ENCODE measurements at regions not wholly inside any gene's neighbourhood (a gene's known extent, or its start where the extent isn't known, plus 50 kb on each side); places are given as distances from the start of the nearest gene placed in this dataset.

DNA sequence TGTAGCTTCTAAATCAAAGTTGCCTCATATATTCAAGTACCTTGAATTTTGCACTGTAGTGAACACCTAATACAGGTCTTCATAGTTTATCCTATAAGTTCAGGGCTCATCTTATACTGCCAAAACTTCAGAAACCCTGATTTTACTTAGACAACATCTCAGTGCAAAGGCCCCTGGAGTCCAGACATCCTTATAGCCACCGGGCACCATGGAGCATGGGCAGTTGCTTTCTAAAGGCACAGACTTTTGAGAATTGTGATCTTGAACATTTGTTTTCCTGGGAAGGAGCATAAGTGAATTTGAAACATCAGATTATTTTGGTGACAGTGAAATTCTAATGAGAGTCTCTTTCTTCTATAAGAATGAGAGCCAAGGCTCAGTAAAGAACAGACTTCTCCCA, 292.3 kb downstream of the CYRIA start:
- no peaks in the 10 kb centered on the region for H3K27me3 Mint-ChIP-seq
- CTCF ChIA-PET = no interaction called here

DNA sequence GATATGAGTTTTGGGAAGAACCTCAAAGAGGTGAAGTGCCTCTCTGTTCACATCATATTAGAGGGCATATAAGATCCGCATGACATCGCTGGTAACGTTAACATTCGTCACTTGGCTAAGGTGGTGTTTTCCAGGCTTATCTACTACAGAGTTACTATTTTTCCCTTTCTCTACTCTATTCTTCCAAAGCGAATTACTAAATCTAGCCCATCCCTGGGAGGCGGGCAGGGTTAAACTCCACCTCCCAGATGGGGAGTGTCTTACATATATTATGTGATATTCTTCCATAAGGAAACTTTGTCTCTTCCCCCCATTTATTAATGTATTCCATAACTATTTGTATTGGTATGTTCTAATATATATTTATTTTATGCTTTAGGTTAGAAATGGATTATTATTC, 293.9 kb downstream of the CYRIA start:
- no peaks in the 10 kb centered on the region for H3K27me3 Mint-ChIP-seq
- H3K9me3 Mint-ChIP-seq = no peaks in the 10 kb centered on the region
- no peaks in the 10 kb centered on the region for H3K36me3 Mint-ChIP-seq (ENCODE audit: low read depth)
- H3K9me3 ChIP-seq (ENCODE audit: control insufficient read depth in 1 of 2, insufficient read depth in 1 of 2, low read length in 2 of 2) = no peaks in the 10 kb centered on the region
- H3K4me3 ChIP-seq (ENCODE audit: low read length) = no peak overlapping the region
- no peaks in the 10 kb centered on the region for H3K4me1 Mint-ChIP-seq (ENCODE audit: low read depth)
- ATAC-seq (ENCODE audit: poor library complexity) = no peak
- POLR2A ChIA-PET = no interaction called here
- DNase-seq = no peak
- H3K4me1 ChIP-seq (ENCODE audit: insufficient read depth, low read length) = no peaks in the 10 kb centered on the region
- no peak overlapping the region for H3K27ac Mint-ChIP-seq
- CTCF ChIA-PET = interaction anchor here (1.2 kb wide), 1 partner anchor 15 kb away, joined by 3 read pairs; no protein-coding TSS in a partner anchor
- no peak overlapping the region for H3K4me3 Mint-ChIP-seq
- H3K36me3 ChIP-seq (ENCODE audit: insufficient read depth, low read length) = no peaks in the 10 kb centered on the region
- intact Hi-C loops (cut with DNase I, micrococcal nuclease) = no loop called here
- TF ChIP-seq, protein P1, sequence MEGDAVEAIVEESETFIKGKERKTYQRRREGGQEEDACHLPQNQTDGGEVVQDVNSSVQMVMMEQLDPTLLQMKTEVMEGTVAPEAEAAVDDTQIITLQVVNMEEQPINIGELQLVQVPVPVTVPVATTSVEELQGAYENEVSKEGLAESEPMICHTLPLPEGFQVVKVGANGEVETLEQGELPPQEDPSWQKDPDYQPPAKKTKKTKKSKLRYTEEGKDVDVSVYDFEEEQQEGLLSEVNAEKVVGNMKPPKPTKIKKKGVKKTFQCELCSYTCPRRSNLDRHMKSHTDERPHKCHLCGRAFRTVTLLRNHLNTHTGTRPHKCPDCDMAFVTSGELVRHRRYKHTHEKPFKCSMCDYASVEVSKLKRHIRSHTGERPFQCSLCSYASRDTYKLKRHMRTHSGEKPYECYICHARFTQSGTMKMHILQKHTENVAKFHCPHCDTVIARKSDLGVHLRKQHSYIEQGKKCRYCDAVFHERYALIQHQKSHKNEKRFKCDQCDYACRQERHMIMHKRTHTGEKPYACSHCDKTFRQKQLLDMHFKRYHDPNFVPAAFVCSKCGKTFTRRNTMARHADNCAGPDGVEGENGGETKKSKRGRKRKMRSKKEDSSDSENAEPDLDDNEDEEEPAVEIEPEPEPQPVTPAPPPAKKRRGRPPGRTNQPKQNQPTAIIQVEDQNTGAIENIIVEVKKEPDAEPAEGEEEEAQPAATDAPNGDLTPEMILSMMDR (IDR thresholded peaks at IDR 0.05) = no peak
- no peak overlapping the region for H3K27ac ChIP-seq (ENCODE audit: low read depth in 1 of 2, low read length in 2 of 2)
- H3K27me3 ChIP-seq (ENCODE audit: control insufficient read depth in 1 of 2, insufficient read depth in 2 of 2, low read length in 2 of 2) = no peaks in the 10 kb centered on the region

More for the DNA sequence above, 292.3 kb downstream of the CYRIA start:
- Mint-ChIP-seq H3K27ac (no peak overlapping the region), H3K4me1 (ENCODE audit: low read depth) (no peaks in the 10 kb centered on the region), H3K9me3 (no peaks in the 10 kb centered on the region), H3K4me3 (no peak overlapping the region), H3K36me3 (ENCODE audit: low read depth) (no peaks in the 10 kb centered on the region)
- POLR2A ChIA-PET = no interaction called here
- intact Hi-C loops (cut with DNase I, micrococcal nuclease) = no loop called here
- no peak for ATAC-seq (ENCODE audit: poor library complexity)
- Histone ChIP-seq H3K27me3 (ENCODE audit: control insufficient read depth in 1 of 2, insufficient read depth in 2 of 2, low read length in 2 of 2) (no peaks in the 10 kb centered on the region), H3K9me3 (ENCODE audit: control insufficient read depth in 1 of 2, insufficient read depth in 1 of 2, low read length in 2 of 2) (no peaks in the 10 kb centered on the region), H3K4me3 (ENCODE audit: low read length) (no peak overlapping the region), H3K27ac (ENCODE audit: low read depth in 1 of 2, low read length in 2 of 2) (no peak overlapping the region), H3K36me3 (ENCODE audit: insufficient read depth, low read length) (no peaks in the 10 kb centered on the region), H3K4me1 (ENCODE audit: insufficient read depth, low read length) (no peaks in the 10 kb centered on the region)
- TF ChIP-seq, protein P1 (IDR thresholded peaks at IDR 0.05) = no peak
- no peak for DNase-seq

DNA sequence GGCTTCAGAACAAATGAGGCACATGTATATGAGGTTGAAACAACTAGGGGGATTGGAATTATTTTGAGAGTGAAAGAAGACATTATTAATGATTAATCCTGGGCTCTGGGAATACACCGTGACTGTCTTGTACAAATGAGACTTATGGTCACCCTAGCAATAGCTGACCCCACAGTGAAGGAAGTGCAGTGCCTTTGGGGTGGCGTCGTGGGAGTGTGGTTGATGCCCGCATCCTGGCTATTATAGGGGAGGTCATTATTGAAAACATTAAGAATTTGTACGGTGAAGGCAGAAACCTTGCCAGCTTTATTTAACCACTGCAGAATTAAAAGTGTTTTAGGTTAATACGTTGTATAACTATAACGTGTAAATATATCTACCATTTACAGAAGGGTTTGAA, 296.7 kb downstream of the CYRIA start:
- POLR2A ChIA-PET = no interaction called here
- H3K9me3 Mint-ChIP-seq = no peaks in the 10 kb centered on the region
- no peak overlapping the region for H3K27ac ChIP-seq (ENCODE audit: low read depth in 1 of 2, low read length in 2 of 2)
- H3K27ac Mint-ChIP-seq = no peak overlapping the region
- H3K27me3 ChIP-seq (ENCODE audit: control insufficient read depth in 1 of 2, insufficient read depth in 2 of 2, low read length in 2 of 2) = no peaks in the 10 kb centered on the region
- no peak overlapping the region for H3K4me3 ChIP-seq (ENCODE audit: low read length)
- intact Hi-C loops (cut with DNase I, micrococcal nuclease) = no loop called here
- no peak overlapping the region for H3K4me3 Mint-ChIP-seq
- CTCF ChIA-PET = no interaction called here
- no peaks in the 10 kb centered on the region for H3K9me3 ChIP-seq (ENCODE audit: control insufficient read depth in 1 of 2, insufficient read depth in 1 of 2, low read length in 2 of 2)
- H3K4me1 Mint-ChIP-seq (ENCODE audit: low read depth) = no peaks in the 10 kb centered on the region
- TF ChIP-seq, protein P1 (IDR thresholded peaks at IDR 0.05) = no peak
- H3K4me1 ChIP-seq (ENCODE audit: insufficient read depth, low read length) = no peaks in the 10 kb centered on the region
- DNase-seq (no peak), ATAC-seq (ENCODE audit: poor library complexity) (no peak)
- H3K27me3 Mint-ChIP-seq = no peaks in the 10 kb centered on the region
- H3K36me3 Mint-ChIP-seq (ENCODE audit: low read depth) = no peaks in the 10 kb centered on the region
- H3K36me3 ChIP-seq (ENCODE audit: insufficient read depth, low read length) = no peaks in the 10 kb centered on the region
